ENCODE measurements at regions not wholly inside any gene's neighbourhood (a gene's known extent, or its start where the extent isn't known, plus 50 kb on each side); places are given as distances from the start of the nearest gene placed in this dataset.

DNA sequence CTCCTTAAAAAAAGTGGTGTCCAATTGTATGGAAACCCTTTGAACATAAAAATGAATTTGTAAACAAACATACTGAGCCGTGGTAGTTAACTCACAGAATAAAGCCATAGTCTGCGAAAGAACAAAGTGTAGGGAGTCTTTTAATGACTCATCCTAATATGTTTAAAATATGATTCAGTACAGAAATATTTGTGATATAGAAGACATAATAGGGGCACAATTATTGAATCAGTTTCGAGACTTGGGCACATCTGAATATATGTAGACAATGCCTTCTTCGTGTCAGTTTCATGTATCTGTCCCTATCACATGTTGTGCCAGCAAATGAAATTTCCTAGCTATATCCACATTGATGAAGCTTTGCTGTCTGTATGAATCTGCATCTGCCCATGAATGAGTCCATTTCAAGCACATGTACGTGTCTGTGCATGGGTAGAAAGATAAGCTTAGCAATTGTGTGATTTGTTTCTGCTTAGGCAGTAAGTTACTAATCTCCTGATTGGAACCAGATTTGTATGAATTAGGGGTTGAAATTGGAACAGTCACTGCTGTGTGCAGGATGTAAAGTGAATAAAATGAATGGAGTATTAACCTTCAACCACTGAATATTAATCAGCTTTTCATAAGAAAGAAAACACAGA, 112.5 kb upstream of the SOX9 start:
- ATAC-seq, result peak; percentile 41

DNA sequence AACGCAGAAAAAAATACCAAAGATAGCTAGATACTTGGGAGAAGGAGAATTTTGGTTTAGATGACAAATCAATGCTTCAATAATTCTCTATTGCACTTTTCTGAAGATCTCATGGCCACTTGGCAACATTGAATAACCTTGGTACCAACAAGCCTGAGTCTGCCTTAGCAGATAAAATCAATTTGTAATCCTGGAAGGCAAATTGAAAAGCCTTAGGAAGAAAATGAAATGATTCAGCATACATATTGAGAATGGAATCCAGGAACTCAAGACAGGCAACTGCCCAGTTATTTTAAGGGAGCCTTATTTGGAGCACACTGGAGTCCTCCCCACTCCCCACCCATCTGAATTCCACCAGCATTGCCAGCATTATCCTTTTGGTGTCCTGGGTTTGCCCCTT, 109.3 kb upstream of the SOX9 start:
- no peak for ATAC-seq

DNA sequence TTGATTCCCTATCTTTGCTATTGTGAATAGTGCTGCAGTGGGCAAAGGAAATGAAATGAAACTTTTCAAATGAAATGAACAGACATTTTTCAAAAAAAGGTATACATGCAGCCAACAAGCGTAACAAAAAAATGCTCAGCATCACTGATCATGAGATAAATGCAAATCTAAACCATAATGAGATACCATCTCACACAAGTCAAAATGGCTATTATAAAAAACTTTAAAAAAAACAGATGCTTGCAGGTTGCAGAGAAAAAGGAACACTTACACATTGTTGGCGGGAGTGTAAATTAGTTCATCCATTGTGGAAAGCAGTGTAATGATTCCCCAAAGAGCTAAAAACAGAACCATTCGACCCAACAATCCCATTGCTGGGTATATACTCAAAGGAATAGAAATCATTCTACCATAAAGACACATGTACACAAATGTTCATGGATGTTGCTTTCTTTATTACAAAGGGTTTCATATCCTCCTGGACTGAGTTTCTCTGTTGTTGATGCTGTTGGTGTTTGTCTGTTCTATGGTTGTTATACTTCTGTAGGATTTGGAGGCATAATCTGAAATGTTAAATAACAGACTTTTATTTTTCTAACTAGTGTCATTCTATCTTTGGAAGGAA, 99.3 kb upstream of the SOX9 start:
- ATAC-seq, result no peak

DNA sequence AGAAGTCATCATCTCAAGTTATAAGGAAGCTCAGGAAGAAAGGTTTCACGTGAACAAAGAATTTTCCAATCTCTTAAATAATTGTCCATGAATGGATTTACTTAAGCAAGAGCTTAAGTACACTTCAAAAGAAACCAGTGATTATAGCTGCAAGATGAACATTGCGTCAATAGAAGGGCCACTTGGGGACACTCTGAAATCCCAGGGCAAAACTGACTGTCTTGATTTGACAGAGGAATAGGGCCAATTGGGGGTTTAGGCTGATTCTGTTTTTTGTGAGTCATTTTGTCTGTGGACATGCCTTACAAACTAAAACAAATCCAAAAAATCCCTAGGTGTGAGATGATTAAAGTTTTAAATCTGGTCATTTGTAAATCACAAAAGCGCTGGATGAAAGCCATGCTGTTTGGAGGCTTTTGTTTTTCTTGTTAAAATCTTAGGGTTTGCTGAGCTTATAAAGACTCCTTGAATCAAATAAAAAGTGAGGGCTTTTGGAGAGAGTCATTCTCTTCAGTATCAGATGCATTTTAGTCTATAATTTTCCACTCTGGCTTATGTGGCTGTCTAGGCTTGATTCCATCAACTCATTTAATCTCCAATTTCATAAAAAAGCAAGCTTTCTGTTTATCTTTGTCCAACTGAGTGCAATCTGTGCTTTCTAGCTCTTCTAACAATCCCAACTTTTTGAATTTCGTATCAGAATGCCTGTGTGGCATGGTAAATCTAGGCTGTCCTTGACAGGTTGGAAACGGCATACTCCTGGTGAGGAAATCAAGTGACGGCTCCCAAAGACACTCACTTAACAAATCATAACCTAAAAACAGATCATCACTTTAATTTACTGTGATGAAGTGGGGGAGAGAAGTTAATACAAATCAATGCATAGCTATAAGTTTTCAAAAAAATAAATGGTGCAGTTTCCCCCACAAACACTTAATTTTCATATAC, 98.2 kb upstream of the SOX9 start:
- no peak for ATAC-seq

DNA sequence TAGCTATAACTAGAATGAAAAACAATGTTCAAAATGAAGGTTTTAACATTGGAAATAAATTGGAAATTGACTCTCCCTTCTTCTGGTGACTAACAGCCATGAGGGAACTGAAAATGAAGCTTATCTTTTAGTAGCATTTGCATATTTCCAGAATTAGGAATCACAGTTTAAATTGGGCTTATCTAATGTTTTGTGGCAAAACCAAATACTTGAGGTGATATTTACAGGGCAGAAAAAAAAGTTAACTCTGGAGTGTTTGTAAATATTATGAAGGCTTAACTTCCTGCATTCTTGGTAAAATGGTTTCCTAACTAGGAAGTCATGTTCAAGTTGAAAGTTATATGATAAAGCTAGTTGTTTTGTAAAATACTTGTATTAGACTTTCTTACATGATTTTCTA, 96.4 kb upstream of the SOX9 start:
- no peak for ATAC-seq

DNA sequence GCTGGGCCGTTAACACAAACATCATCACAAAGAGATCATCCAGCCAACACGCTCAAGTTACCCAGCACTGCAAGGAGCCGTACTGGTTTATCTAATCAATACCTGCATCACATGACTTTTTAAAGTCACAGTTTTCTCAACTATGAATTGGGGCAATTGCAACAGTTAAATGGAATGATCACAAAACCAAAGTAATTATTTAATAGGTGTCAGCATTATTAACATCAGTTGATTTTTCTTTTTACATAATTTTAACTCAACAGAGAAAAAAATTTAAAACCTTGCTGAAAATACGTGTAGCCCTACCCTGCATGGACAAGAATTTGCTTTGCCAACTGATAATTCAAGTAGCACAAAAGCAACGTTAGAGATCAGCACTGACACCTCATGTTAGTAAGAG, 95.7 kb upstream of the SOX9 start:
- ATAC-seq, result no peak

DNA sequence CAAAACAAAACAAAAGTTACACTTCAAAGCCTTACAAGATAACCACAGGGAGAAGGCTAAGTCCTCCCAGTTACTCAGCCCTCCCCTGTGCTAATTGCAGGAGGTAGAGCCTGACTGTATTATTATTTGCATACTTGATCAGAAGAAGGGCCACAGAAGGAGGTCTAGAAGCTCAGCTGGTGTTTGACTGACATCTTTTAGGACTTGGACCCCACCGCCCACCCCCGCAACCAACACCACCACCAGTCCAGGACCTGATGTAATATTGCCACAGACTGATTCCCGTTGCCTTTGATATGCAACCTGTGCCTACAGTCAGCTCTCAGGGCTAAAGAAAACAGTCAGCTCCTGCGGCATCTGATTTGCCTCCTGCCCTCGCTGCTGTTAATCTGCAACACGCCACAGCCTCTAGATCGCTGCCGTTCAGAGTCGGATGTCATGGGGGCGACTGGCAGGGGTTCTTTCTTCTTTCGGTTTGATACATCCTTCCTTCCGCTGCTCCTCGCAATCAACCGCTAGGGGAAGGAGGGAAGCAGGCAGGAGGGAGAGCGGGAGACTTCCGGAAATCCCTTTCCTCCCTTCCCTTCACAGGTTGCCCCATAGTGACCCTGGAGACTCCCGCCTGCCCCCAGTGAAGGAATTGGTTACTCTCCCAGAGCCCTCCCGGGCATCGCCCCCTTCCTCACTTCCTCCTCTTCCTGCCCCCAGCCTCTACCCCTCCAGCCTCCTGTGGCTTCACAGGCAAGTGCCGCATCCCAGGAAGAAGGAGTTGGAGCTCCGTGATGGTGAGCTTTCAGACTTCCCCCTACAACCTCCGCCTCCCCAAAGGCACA, 90.5 kb upstream of the SOX9 start:
- peak; percentile 42 for ATAC-seq

DNA sequence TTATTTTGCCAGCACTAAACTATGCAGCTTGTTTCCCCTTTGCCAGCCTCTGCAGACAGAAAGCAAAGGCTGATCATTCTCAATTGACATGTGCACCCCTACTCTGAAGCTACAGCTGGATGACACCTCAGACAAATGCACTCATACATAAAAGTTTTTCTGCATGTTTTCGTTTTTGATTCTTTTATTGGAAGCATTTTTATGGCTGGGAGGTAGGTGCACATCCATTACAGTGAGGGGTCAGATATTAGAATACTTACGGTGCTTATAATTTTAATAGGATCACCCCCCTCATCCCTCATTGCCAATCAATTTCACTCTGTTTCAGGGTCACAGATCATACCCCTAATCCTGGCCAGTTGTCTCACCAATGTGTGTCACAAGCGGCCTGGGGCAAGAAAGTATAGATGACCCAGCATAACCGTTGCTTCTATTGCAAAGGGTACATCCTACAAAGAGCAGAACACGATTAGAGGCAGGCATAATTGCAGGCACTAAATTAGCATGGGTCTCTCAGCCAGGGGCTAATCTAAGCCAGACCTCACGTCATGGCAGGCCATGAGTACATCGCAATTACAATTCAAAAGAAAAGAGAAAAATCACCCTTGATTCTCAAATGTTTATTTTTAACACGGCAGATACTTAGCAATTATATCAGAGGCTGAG, 89.5 kb upstream of the SOX9 start:
- no peak for ATAC-seq

DNA sequence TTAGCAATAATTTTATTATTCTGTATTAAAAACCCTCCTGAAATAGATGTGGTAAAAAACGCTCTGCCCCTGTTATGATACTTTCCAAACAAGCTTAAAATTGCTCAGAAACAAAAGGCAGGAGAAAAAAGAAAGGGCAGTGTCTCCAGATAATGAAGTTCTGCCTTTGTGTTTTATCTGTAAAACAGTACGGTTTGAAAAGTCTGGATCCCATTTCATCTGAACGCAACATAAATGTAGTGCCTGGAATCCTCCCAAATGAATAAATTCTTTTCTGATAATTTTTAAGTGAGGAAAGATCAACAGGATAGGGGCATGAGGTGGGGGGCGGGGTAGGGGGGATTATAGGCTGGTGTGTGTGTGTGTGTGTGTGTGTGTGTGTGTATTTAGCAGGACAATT, 87.5 kb upstream of the SOX9 start:
- no peak for ATAC-seq

DNA sequence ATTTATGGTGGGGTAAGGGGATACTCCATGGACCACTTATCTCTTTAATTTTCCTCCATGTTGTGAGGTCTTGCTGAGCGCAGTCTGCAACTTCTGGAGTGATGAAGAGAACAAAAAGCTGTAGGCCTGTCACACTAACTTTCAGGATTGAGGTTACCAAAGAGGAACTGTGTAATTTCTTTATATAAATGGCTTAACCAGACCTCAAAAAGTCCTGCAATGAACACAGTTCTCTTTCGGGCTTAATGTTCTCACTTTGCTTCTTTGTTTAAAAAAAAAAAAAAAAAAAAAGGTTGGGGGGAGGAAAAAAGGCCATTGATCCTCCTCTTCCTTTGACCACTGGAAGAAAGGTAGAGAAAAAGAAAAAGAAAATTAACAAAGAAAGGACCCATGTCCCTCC, 86.8 kb upstream of the SOX9 start:
- ATAC-seq, result no peak

DNA sequence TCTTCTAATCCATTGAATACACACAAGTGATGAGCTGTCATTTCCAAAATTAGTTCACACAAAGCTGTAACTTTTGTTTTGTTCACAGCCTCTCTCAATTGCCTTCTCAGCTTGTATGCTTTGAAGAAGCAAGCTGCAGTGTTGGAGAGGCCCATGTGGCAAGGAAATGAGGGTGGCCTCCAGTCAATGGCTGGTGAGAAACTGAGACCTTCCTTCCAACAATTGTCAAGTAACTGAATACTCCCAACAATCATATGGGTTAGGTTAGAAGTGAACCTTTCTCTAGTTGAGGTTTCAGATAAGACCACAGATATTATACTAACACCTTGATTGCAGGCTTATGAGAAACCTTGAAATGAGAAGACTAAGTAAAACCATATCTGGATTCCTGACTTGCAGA, 82.4 kb upstream of the SOX9 start:
- no peak for ATAC-seq

DNA sequence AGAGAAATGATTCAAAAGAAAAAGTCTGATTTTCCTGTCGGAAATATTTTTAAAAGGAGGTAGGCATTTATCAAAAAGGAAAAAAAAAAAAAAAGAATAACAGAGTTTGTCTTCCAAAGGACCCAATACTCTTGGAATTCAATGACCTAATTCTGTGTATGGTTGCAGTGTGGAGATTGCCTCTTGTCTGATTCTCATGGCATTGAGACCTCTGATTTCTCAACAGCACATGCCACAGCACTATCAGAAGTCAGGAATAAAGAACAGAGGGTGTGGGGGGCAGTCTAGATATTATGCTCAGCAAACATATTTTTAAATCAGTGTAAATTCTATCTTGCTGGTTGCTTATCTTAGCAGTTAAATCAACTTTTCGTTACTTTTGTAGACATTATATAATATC, 81.3 kb upstream of the SOX9 start:
- no peak for ATAC-seq

DNA sequence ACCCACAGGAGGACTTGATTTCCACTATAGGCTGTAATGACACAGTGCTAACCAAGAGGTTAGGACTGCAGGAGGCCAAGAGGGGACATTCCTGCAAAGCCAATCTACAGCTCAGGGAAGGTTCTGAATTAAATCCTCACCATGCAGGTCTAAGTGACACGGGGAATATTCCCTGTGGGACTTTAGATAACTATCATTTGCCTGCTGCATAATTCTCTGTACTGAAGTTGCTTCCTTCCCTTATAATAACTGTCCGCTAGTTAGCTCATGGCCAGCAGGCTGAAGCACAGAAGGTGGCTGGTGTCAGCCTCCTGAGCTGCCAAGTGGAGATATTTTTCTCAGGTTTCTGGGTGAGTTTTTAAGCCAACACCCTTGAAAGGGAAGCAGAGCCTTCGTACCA, 74.6 kb upstream of the SOX9 start:
- no peak for ATAC-seq

DNA sequence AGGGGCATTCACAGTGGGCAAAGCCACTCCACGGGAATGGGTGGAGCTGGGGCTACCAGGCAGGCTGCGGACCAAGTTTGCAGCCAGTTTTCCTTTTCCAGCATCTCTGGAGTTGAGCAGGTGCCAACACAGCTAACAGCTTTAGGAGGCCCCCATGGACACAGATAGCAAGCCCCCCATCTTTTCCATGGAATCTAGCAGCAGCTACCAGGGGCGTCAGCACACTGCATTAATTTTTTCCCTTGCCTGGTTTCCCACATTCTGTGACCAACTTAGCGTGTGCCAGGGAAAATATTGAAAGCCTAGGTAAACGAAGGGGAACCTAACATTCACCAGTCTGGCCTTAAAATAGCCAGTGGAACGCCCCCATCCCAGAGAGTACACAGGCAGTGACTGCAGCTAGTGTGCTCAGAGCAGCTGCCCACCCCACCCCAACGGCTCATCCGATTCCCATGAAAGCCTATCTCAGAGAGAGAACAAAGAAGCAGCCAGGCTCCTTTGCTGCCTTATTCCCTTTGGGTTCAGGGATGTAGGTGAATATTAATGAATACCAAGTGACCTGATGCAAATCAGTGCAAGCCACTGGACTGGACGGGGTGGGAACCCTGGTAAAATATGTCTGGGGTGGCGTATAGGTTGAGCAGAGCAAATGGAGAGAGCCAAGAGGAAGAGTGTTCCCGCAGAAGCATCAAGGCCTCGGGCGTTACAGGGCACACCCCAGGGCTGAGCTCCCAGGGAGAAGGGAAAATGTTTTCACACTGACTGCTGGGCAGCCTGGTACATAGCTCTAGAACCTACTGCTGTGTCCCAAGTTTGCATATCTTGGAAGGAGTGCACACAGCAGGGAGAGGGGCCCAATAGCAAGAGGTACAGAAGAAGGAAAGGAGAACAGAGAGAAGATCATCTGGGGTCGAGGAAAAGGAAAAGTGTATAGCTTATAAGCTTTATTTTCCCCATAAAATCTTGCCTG, 73.9 kb upstream of the SOX9 start:
- no peak for ATAC-seq

DNA sequence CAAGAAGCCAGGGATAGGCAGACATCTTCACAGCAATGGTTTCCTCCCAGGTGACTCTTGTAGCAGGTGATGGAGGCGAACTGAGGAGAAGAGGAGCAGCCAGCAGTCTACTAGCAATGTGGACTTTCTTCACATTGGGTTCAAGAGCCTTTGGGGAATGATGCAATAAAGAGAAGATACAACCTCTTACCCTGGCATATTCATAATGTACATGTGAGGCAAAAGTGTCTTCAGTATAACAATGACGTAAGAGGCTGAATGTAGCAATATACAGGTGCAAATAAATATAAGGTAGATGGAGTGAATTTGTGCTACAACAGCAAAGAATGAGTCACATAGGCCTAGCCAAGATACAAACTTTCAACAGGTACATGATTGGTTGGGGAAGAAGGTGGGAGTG, 70.9 kb upstream of the SOX9 start:
- no peak for ATAC-seq

DNA sequence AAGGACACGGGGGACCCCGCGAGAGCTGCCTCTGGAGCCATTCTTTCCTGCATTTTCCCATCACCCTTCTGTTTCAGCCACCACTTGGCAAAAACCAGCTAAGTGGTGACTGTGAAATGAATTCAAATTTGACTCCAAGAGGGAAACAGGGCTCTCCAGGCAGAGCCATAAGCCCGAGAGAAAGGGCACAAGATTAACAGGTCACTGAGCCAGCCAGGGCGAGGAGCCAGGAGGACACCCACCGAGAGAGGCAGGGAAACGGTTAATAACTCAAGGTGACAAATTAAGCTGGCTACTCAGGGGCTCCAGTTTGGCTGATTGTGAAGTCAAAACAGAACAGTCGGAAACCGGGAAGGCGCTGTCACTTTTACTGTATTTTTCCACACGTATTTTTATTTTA, 67.8 kb upstream of the SOX9 start:
- ATAC-seq, result no peak

DNA sequence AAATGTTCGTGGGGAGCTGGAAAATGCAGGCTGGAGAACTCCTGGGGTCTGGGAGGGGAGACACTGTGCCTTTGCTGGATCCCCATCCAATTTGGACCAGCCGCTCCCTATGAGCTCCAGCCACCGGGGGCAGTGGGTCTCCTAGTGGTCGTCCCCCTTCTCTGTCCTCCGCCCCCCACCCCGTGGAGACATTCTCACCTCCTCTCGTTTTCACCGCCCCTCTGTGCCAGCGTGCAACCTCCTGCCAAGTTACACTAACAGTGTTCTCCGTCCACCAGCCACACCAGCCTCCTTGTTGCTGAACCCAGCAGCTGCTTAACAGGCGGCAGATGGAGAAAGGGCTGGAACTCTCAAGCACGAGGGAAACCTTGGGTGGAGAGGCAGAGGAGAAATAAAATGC, 67.4 kb upstream of the SOX9 start:
- no peak for ATAC-seq

DNA sequence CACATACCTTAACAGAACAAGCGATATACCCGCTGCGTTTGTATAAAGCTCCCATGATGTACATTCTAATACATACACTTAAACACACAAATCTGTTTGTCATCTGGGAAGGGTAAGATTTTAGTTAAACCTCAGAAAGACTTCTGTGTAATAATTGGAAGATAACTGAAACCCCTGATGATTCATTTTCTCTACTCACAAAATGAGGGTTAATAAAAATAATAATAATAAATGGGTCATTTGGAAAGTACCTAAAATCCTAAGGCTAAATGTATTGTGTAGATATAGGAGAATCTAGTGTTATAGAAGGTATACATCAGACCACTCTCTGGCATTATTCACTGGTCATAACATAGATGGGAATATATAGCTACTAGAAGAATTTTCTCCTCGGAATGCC, 64.7 kb upstream of the SOX9 start:
- no peak for ATAC-seq

DNA sequence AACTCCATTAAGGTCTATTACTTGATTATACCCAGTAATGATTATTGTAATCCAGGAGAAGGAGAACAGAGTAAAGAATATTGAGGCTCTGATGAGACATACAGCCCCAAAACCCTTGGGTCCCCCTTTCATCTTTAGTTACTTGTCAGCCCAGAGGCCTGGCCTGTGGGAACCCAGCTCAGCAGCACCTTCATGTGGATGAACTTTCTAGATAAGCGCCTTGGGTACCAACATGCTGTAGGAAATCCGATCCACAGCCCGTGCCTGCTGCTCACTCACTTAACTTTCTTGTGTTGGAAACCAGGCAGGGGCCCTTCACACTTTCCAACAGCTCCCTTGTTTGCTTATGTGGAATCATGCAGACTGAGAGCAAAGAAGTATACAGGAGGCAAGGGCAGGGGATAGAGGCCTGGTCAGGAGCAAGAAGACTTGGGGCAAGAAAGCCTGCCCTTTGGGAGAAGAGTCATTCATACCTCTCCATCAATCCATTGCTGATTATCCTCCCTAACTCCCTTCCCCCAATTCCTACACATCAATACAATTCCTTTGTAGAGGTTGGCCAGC, 64.0 kb upstream of the SOX9 start:
- no peak for ATAC-seq

DNA sequence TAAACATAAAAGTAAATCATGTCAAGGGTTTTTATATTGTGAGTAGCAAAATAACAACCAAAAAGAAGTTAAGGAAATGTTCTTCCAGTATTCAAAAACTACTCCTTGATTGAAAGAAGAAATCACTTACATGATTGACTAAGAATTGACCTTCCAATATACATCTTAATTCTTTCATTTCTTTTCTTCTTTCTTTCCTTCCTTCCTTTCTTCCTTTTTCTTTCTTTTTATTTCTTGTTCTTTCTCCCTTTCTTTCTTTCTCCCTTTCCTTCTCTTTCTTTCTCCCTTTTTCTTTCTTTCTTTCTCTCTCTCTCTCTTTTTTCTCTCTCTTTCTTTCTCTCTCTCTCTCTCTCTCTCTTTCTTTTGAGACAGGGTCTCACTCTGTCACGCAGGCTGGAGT, 60.7 kb upstream of the SOX9 start:
- ATAC-seq, result no peak

DNA sequence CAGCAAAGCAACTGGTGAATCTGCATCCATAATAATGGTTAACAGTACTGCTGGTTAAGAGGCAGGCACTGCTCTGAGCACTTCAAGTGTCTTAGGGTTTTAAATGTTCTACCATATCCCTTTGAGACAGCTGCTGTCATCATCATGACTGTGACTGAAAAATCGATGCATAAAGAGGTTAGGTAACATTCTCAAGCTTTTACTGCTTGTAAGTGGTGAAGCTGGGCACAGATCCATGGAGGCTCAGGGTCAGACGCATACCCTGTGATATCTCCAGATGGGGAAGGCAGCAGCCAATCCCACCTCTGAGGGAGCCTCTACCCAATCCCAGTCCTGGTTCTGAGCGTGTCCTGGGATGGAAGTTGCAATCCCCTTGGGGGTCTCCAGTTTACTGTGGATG, 57.6 kb upstream of the SOX9 start:
- no peak for ATAC-seq
